ENCODE measurements at regions not wholly inside any gene's neighbourhood (a gene's known extent, or its start where the extent isn't known, plus 50 kb on each side); places are given as distances from the start of the nearest gene placed in this dataset.

DNA sequence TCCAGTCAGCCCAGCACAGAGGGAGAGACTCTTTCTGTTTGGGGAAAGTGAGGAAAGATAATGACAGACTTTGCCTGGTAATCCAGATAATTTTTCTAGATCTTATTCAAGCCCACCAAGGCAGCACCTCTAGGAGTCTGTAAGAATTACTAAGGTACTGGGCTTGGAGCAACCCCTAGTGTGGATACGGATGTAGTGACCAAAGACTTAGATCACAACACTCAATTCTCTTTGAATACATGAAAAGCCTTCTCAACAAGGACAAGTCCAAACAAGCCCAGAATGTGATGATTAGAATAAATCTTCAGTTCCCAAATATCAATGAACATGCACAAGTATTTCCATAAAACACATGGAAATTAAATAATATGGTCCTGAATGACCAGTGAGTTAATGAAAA is 206.9 kb downstream of the MRPL39 start:
- Histone ChIP-seq H3K79me2 (ENCODE audit: low read length) (no peaks in the 10 kb centered on the region), H3K4me1 (ENCODE audit: low read length) (no peaks in the 10 kb centered on the region), H3K9me2 (replicated peaks; ENCODE audit: insufficient read depth, low read length) (no peaks in the 10 kb centered on the region), H3K27me3 (replicated peaks; ENCODE audit: insufficient read depth, low read length) (no peaks in the 10 kb centered on the region), H3K36me3 (replicated peaks; ENCODE audit: insufficient read depth, low read length) (no peaks in the 10 kb centered on the region), H3F3A (ENCODE audit: insufficient read depth, low read length) (no peaks in the 10 kb centered on the region), H3K4me2 (ENCODE audit: low read depth, low read length) (no peak overlapping the region), H3K27ac (ENCODE audit: low read length) (no peak overlapping the region), H3K9ac (ENCODE audit: low read length) (no peak overlapping the region), H3K4me3 (ENCODE audit: low read length) (no peak overlapping the region), H2AFZ (ENCODE audit: low read length) (no peak overlapping the region), H3K9me3 (replicated peaks; ENCODE audit: insufficient read depth, low read length) (no peaks in the 10 kb centered on the region), H4K20me1 (ENCODE audit: insufficient read depth, low read length) (no peaks in the 10 kb centered on the region)
- no peak for TF ChIP-seq EZH2 (optimal IDR thresholded peaks at IDR 0.05; ENCODE audit: low read depth, low read length)
- TF ChIP-seq CTCF (IDR thresholded peaks at IDR 0.05; ENCODE audit: low read length) = no peak
- TF ChIP-seq EZH2phosphoT487 (IDR thresholded peaks at IDR 0.05; ENCODE audit: low read length) = no peak
- DNase-seq = no peak

DNA sequence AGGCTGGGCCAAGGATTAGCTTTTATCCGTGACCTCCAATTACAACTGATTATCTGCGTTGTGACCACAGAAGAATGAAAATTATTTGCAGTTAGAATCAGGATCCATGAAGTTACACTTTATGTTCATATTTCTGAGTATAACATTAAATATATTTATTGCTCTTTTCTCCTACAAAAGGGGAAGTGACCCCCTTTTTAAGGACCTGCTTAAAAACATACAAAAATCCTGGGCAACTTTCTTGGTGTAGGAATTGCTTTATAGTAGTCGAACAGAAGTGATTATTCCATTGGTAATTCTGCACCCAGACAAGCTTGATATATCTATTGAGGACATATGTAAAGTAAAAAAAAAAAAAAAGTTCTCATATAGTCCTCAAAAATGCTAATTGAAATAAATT is 208.7 kb downstream of the MRPL39 start:
- Histone ChIP-seq H3K9ac (ENCODE audit: low read length) (no peak overlapping the region), H3K79me2 (ENCODE audit: low read length) (no peaks in the 10 kb centered on the region), H2AFZ (ENCODE audit: low read length) (no peak overlapping the region), H3K27ac (ENCODE audit: low read length) (no peak overlapping the region), H4K20me1 (ENCODE audit: insufficient read depth, low read length) (no peaks in the 10 kb centered on the region), H3K9me2 (replicated peaks; ENCODE audit: insufficient read depth, low read length) (no peaks in the 10 kb centered on the region), H3K4me2 (ENCODE audit: low read depth, low read length) (no peak overlapping the region), H3K36me3 (replicated peaks; ENCODE audit: insufficient read depth, low read length) (no peaks in the 10 kb centered on the region), H3K4me1 (ENCODE audit: low read length) (no peaks in the 10 kb centered on the region), H3K4me3 (ENCODE audit: low read length) (no peak overlapping the region), H3K27me3 (replicated peaks; ENCODE audit: insufficient read depth, low read length) (no peaks in the 10 kb centered on the region), H3F3A (ENCODE audit: insufficient read depth, low read length) (no peaks in the 10 kb centered on the region), H3K9me3 (replicated peaks; ENCODE audit: insufficient read depth, low read length) (no peaks in the 10 kb centered on the region)
- no peak for DNase-seq
- TF ChIP-seq CTCF (IDR thresholded peaks at IDR 0.05; ENCODE audit: low read length) (no peak), EZH2phosphoT487 (IDR thresholded peaks at IDR 0.05; ENCODE audit: low read length) (no peak), EZH2 (optimal IDR thresholded peaks at IDR 0.05; ENCODE audit: low read depth, low read length) (no peak)

DNA sequence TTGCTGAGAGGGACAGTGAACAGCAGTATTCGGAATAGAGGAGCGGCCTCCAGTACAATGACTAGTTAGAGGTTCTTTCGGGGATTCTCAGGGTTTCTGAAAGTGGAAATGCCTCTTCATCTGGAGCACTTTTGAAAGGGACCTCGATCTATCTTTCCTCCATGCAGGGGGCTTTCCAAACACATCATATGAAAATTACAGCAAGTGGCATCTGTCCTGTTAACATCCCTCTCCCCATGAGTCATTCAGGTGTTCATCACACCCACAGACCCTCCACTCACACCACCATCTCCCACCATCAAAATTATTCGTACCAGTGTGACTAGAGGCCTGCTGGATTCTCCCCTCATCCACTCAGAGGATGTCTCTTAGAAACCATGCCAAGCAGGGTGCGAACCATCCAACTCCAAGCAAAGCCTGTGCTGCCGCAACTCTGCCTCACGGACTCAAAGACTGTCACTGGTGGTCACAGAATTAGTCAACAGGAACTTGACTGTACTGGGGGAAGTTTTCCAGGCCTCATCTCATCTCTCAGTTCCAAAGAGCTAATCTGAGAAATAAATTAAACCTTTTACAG is 211.1 kb downstream of the MRPL39 start:
- no peak overlapping the region for H2AFZ ChIP-seq (ENCODE audit: low read length)
- H3K9me2 ChIP-seq (replicated peaks; ENCODE audit: insufficient read depth, low read length) = no peaks in the 10 kb centered on the region
- no peaks in the 10 kb centered on the region for H3K4me1 ChIP-seq (ENCODE audit: low read length)
- H3K27me3 ChIP-seq (replicated peaks; ENCODE audit: insufficient read depth, low read length) = no peaks in the 10 kb centered on the region
- no peaks in the 10 kb centered on the region for H3K36me3 ChIP-seq (replicated peaks; ENCODE audit: insufficient read depth, low read length)
- TF ChIP-seq CTCF (IDR thresholded peaks at IDR 0.05; ENCODE audit: low read length) (no peak), EZH2 (optimal IDR thresholded peaks at IDR 0.05; ENCODE audit: low read depth, low read length) (no peak), EZH2phosphoT487 (IDR thresholded peaks at IDR 0.05; ENCODE audit: low read length) (no peak)
- no peak overlapping the region for H3K27ac ChIP-seq (ENCODE audit: low read length)
- H3K9ac ChIP-seq (ENCODE audit: low read length) = no peak overlapping the region
- H3K79me2 ChIP-seq (ENCODE audit: low read length) = no peaks in the 10 kb centered on the region
- no peaks in the 10 kb centered on the region for H3F3A ChIP-seq (ENCODE audit: insufficient read depth, low read length)
- no peak for DNase-seq
- no peak overlapping the region for H3K4me3 ChIP-seq (ENCODE audit: low read length)
- no peaks in the 10 kb centered on the region for H4K20me1 ChIP-seq (ENCODE audit: insufficient read depth, low read length)
- H3K4me2 ChIP-seq (ENCODE audit: low read depth, low read length) = no peak overlapping the region
- no peaks in the 10 kb centered on the region for H3K9me3 ChIP-seq (replicated peaks; ENCODE audit: insufficient read depth, low read length)
